Liver (tissue), 3 donors: ENCODE measurements at regions not wholly inside any gene's neighbourhood (a gene's known extent, or its start where the extent isn't known, plus 50 kb on each side); places are given as distances from the start of the nearest gene placed in this dataset.

Source experiments
- GABPA ChIP-seq, 2 donors: IDR thresholded peaks in 1 of 2; conservative IDR thresholded peaks in 1 of 2; 2 replicates each; pipeline ENCODE4 v1.6.1; 2016; ENCODE audit warnings: antibody characterized with exemption in 2 of 2, mild to moderate bottlenecking in 1 of 2, moderate library complexity in 1 of 2
- TF ChIP-seq, protein P1 (sequence below): fragments of 150-350 bp; IDR thresholded peaks from 2 replicates; pipeline ENCODE4 v1.5.1; 2017; ENCODE audit warnings: improper control_type of control experiment, low read depth, low read length; ENCODE audit not compliant: missing input control
- donor health status: healthy.
- donor health status: healthy.

DNA sequence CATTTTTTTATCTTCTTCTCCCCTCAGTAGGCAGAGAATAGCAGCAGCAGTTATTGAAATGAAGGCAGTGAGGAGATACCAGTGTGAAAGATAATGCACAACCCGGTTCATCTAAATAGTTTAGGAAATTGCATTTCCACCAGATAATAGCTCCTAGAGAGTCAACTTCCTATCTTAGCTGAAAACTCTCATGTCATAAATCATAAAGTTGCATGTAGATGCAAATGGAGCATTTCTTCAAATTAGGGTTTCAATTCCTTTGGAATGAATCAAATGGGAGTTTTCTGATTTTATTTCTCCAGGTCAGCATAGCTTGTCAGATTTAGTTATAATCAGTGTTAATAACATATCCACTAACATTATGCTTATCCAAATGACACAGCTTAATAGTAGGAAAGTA, 335.3 kb downstream of the CNTNAP4 start:
- TF ChIP-seq, protein P1, sequence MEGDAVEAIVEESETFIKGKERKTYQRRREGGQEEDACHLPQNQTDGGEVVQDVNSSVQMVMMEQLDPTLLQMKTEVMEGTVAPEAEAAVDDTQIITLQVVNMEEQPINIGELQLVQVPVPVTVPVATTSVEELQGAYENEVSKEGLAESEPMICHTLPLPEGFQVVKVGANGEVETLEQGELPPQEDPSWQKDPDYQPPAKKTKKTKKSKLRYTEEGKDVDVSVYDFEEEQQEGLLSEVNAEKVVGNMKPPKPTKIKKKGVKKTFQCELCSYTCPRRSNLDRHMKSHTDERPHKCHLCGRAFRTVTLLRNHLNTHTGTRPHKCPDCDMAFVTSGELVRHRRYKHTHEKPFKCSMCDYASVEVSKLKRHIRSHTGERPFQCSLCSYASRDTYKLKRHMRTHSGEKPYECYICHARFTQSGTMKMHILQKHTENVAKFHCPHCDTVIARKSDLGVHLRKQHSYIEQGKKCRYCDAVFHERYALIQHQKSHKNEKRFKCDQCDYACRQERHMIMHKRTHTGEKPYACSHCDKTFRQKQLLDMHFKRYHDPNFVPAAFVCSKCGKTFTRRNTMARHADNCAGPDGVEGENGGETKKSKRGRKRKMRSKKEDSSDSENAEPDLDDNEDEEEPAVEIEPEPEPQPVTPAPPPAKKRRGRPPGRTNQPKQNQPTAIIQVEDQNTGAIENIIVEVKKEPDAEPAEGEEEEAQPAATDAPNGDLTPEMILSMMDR: no peak
- no peak for TF ChIP-seq GABPA (IDR thresholded peaks at IDR 0.05 in 1 of 2, conservative IDR thresholded peaks at IDR 0.05 in 1 of 2)
